22Rv1 (cell line): ENCODE measurements at regions not wholly inside any gene's neighbourhood (a gene's known extent, or its start where the extent isn't known, plus 50 kb on each side); places are given as distances from the start of the nearest gene placed in this dataset.

Experiments used
- ZFX ChIP-seq: fragments of 450-650 bp; IDR thresholded peaks from 2 replicates; pipeline ENCODE4 v1.6.1; 2017; ENCODE audit warnings: antibody characterized with exemption, borderline replicate concordance
- TF ChIP-seq, protein P1 (sequence below): fragments of 450-650 bp; IDR thresholded peaks from 2 replicates; pipeline ENCODE4 v1.5.1; 2017; ENCODE audit warnings: mild to moderate bottlenecking

DNA sequence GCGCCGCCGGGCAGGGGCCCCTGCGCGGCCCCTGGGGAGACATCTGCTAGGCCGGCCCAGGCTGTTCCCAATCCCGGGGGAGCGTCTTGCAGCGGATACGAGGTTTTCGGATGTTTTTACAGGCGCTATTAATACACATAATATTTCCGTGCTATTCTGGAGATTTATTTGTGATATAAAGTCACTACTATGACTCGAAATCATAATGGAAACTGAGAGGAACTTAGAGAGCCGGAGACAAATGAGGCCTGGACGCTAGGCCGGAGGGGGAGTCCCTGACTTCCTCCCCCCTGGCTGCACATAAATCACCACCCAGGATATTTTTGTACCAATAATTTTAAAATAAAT is 91.7 kb upstream of the ANO1 start:
- TF ChIP-seq, protein P1, sequence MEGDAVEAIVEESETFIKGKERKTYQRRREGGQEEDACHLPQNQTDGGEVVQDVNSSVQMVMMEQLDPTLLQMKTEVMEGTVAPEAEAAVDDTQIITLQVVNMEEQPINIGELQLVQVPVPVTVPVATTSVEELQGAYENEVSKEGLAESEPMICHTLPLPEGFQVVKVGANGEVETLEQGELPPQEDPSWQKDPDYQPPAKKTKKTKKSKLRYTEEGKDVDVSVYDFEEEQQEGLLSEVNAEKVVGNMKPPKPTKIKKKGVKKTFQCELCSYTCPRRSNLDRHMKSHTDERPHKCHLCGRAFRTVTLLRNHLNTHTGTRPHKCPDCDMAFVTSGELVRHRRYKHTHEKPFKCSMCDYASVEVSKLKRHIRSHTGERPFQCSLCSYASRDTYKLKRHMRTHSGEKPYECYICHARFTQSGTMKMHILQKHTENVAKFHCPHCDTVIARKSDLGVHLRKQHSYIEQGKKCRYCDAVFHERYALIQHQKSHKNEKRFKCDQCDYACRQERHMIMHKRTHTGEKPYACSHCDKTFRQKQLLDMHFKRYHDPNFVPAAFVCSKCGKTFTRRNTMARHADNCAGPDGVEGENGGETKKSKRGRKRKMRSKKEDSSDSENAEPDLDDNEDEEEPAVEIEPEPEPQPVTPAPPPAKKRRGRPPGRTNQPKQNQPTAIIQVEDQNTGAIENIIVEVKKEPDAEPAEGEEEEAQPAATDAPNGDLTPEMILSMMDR = no peak
- no peak for TF ChIP-seq ZFX
